OCI-LY3 (cell line): ENCODE measurements at regions not wholly inside any gene's neighbourhood (a gene's known extent, or its start where the extent isn't known, plus 50 kb on each side); places are given as distances from the start of the nearest gene placed in this dataset.
"Not testable (repeated sequence)": the region's sequence is repeated elsewhere in the genome, so short reads cannot be mapped to it uniquely, and the experiment has no call there.

ENCODE experiments used
- H2AFZ ChIP-seq: fragments of 200-600, 300-600 bp; shearing (Covaris generic); 2 replicates; pipeline ENCODE4 v1.6.0; 2014; ENCODE audit warnings: antibody characterized with exemption, low read depth, low read length
- H3K27ac ChIP-seq: fragments of 200-600, 300-600 bp; sonication (generic); 2 replicates; pipeline ENCODE4 v1.5.1; 2014; ENCODE audit warnings: mild to moderate bottlenecking, low read length, moderate library complexity, mixed read lengths
- H3K27me3 ChIP-seq: fragments of 200-600, 300-600 bp; sonication (generic); 2 replicates; pipeline ENCODE4 v1.6.1; 2014; ENCODE audit warnings: low read depth, low read length, mixed read lengths
- H3K36me3 ChIP-seq: fragments of 200-600, 300-600 bp; sonication (generic); replicated peaks from 2 replicates; pipeline ENCODE3; 2014; ENCODE audit warnings: low read depth, low read length, mixed read lengths
- H3K4me1 ChIP-seq: fragments of 300-600, 200-600 bp; sonication (generic); 2 replicates; pipeline ENCODE4 v1.6.1; 2014; ENCODE audit warnings: low read length, mixed read lengths
- H3K4me2 ChIP-seq: fragments of 200-600, 300-600 bp; sonication (generic); 2 replicates; pipeline ENCODE4 v1.6.1; 2014; ENCODE audit warnings: low read length, mixed read lengths
- H3K4me3 ChIP-seq: fragments of 300-600, 200-600 bp; sonication (generic); 2 replicates; pipeline ENCODE4 v1.5.1; 2014; ENCODE audit warnings: antibody characterized with exemption, mild to moderate bottlenecking, low read length, moderate library complexity
- H3K79me2 ChIP-seq: fragments of 300-600, 200-600 bp; shearing (Covaris generic); 2 replicates; pipeline ENCODE4 v1.6.1; 2014; ENCODE audit warnings: mild to moderate bottlenecking, low read length, mixed read lengths
- H3K9ac ChIP-seq: fragments of 300-600, 200-600 bp; shearing (Covaris generic); 2 replicates; pipeline ENCODE4 v1.6.0; 2014; ENCODE audit warnings: mild to moderate bottlenecking, low read length, moderate library complexity
- H3K9me3 ChIP-seq: fragments of 200-600, 300-600 bp; shearing (Covaris generic); 2 replicates; pipeline ENCODE4 v1.6.1; 2014; ENCODE audit warnings: low read length, mixed read lengths; ENCODE audit not compliant: insufficient read depth
- H4K20me1 ChIP-seq: fragments of 200-600, 300-600 bp; sonication (generic); 2 replicates; pipeline ENCODE4 v1.6.1; 2016; ENCODE audit warnings: low read length, mixed read lengths; ENCODE audit not compliant: insufficient read depth
- EZH2phosphoT487 ChIP-seq: fragments of 200-600 bp; shearing (Covaris generic); IDR thresholded peaks from 2 replicates; pipeline ENCODE4 v1.6.1; 2018; ENCODE audit warnings: antibody characterized with exemption, mixed run types, low read depth
- TF ChIP-seq, protein P1 (sequence below): fragments of 200-600, 300-600 bp; sonication (generic); IDR thresholded peaks from 2 replicates; pipeline ENCODE4 v1.5.1; 2014; ENCODE audit warnings: antibody characterized with exemption, low read length, low read depth

GRCh38 chr10:53162856-53163255, 390.3 kb upstream of the MBL2 start:
- Histone ChIP-seq H3K9me3 (no peaks in the 10 kb centered on the region), H3K27ac (no peak overlapping the region), H2AFZ (no peak overlapping the region), H3K4me1 (no peaks in the 10 kb centered on the region), H3K9ac (no peak overlapping the region), H3K36me3 (no peaks in the 10 kb centered on the region), H3K79me2 (no peaks in the 10 kb centered on the region), H4K20me1 (no peaks in the 10 kb centered on the region), H3K4me3 (no peak overlapping the region), H3K27me3 (no peaks in the 10 kb centered on the region), H3K4me2 (no peak overlapping the region)
- TF ChIP-seq, protein P1, sequence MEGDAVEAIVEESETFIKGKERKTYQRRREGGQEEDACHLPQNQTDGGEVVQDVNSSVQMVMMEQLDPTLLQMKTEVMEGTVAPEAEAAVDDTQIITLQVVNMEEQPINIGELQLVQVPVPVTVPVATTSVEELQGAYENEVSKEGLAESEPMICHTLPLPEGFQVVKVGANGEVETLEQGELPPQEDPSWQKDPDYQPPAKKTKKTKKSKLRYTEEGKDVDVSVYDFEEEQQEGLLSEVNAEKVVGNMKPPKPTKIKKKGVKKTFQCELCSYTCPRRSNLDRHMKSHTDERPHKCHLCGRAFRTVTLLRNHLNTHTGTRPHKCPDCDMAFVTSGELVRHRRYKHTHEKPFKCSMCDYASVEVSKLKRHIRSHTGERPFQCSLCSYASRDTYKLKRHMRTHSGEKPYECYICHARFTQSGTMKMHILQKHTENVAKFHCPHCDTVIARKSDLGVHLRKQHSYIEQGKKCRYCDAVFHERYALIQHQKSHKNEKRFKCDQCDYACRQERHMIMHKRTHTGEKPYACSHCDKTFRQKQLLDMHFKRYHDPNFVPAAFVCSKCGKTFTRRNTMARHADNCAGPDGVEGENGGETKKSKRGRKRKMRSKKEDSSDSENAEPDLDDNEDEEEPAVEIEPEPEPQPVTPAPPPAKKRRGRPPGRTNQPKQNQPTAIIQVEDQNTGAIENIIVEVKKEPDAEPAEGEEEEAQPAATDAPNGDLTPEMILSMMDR: no peak
- TF ChIP-seq EZH2phosphoT487: no peak

DNA sequence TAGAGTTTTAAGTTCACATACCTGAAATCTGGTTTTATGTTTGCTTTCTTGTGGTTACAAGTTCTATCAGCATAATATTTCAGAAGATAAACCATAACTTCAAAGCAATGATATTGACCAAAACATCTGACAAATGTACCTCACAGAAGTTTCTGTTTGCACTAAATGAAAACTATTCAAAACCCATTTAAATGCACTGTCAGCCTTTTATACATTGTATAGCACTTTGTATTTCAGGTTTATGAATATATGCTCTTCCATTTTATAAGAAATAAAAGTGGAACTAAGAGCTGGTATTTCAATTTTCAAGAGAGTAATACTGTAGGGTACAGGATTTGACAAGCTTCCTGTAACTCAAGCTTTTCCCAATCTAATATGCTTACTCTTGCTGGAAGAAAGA, 388.6 kb upstream of the MBL2 start:
- Histone ChIP-seq H3K9ac (no peak overlapping the region), H3K79me2 (no peaks in the 10 kb centered on the region), H3K4me2 (no peak overlapping the region), H3K27me3 (no peaks in the 10 kb centered on the region), H3K4me3 (no peak overlapping the region), H3K27ac (no peak overlapping the region), H2AFZ (no peak overlapping the region), H4K20me1 (no peaks in the 10 kb centered on the region), H3K4me1 (no peaks in the 10 kb centered on the region), H3K36me3 (no peaks in the 10 kb centered on the region), H3K9me3 (no peaks in the 10 kb centered on the region)
- TF ChIP-seq EZH2phosphoT487: no peak
- TF ChIP-seq, protein P1: no peak

DNA sequence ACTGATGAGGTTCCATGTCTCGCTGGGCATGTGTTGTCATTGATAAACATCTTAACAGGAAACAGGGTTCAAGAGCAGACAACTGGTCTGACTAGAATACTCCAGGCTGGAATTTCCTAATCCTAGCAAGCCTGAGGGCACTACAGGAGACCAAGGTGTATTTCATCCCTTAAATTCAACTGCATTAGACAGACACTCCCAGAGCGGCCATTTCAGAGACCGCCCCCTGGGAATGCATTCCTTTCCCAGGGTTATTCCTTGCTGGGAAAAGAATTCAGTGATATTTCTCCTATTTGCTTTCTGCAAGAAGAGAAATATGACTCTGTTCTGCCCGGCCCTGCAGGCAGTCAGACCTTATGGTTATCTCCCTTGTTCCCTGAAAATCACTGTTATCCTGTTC, 383.1 kb upstream of the MBL2 start:
- not testable (repeated sequence) for H3K4me1 ChIP-seq

GRCh38 chr10:53153831-53154230, 381.2 kb upstream of the MBL2 start:
- Histone ChIP-seq H3K9me3 (no peaks in the 10 kb centered on the region), H3K27me3 (no peaks in the 10 kb centered on the region), H3K4me3 (no peak overlapping the region), H3K27ac (no peak overlapping the region), H3K9ac (no peak overlapping the region), H3K4me2 (no peak overlapping the region), H4K20me1 (no peaks in the 10 kb centered on the region), H2AFZ (no peak overlapping the region), H3K36me3 (no peaks in the 10 kb centered on the region), H3K4me1 (no peaks in the 10 kb centered on the region), H3K79me2 (no peaks in the 10 kb centered on the region)
- TF ChIP-seq, protein P1: no peak
- TF ChIP-seq EZH2phosphoT487: no peak

More for the DNA sequence above, 383.1 kb upstream of the MBL2 start:
- H3K9ac ChIP-seq, H2AFZ ChIP-seq, H3K4me3 ChIP-seq, H4K20me1 ChIP-seq, H3K4me2 ChIP-seq, H3K79me2 ChIP-seq, H3K27me3 ChIP-seq, H3K36me3 ChIP-seq, H3K9me3 ChIP-seq, H3K27ac ChIP-seq: not testable (repeated sequence)

DNA sequence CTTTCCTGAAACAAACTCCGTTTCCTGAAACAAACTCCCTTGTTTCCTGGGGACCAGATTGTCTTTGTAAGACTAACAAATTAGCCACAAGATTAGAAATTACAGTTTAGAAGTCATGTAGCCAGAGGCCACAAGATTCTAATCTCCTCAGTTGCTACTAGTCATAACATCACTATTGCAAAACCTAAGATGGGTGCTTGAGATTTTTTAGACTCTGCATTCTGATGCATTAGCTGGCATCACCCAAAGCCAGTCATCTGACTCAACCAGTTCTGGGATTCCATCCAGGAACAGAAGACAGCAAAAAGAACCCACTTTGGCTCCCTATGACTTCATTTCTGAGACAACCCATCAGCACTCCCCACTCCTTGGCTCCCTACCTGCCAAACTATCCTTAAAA, 367.9 kb upstream of the MBL2 start:
- Histone ChIP-seq H4K20me1 (no peaks in the 10 kb centered on the region), H3K9ac (no peak overlapping the region), H3K9me3 (no peaks in the 10 kb centered on the region), H3K36me3 (no peaks in the 10 kb centered on the region), H3K27me3 (no peaks in the 10 kb centered on the region), H2AFZ (no peak overlapping the region), H3K27ac (no peak overlapping the region), H3K4me1 (no peaks in the 10 kb centered on the region), H3K4me3 (no peak overlapping the region), H3K4me2 (no peak overlapping the region), H3K79me2 (no peaks in the 10 kb centered on the region)
- TF ChIP-seq, protein P1: no peak
- no peak for TF ChIP-seq EZH2phosphoT487
